ENCODE measurements at regions not wholly inside any gene's neighbourhood (a gene's known extent, or its start where the extent isn't known, plus 50 kb on each side); places are given as distances from the start of the nearest gene placed in this dataset.

DNA sequence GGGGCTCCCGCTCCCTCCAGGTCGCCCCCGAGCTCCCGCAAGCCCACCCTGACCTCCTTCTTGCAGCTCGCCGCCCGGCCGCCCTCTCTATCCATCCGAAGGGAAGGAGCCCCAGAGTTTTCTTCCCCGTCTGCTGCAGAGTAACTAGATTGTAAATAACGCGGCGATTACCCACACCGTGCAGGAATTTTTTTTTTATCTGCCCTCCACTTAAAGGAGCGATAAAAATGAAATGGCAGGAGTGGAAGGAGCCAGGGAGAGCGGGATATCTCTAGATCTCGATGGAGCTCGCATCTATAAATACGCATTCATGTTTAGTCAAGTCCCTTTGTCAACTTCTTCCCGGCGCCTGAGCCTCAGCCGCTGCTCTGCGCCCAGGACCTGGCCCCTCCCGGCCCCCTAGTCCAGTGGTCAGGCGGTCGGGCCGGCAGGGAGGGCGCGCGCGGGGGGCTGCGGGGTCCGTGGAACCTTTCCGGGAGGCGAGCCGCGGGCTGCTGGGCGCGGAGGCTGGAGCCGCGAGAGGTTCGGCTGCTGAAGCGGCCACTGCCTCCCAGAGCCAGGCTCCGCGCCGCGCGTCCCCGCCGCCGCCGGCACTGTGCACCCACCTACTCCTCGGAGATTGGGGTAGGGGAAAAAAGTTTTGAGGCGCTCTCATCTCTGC, 386.0 kb downstream of the BCAT1 start:
- ChIA-PET CTCF (no interaction called here), POLR2A (ENCODE audit: low non-redundant PET) (no interaction called here)
- no peak overlapping the region for H3K27ac ChIP-seq
- TF ChIP-seq, protein P1, sequence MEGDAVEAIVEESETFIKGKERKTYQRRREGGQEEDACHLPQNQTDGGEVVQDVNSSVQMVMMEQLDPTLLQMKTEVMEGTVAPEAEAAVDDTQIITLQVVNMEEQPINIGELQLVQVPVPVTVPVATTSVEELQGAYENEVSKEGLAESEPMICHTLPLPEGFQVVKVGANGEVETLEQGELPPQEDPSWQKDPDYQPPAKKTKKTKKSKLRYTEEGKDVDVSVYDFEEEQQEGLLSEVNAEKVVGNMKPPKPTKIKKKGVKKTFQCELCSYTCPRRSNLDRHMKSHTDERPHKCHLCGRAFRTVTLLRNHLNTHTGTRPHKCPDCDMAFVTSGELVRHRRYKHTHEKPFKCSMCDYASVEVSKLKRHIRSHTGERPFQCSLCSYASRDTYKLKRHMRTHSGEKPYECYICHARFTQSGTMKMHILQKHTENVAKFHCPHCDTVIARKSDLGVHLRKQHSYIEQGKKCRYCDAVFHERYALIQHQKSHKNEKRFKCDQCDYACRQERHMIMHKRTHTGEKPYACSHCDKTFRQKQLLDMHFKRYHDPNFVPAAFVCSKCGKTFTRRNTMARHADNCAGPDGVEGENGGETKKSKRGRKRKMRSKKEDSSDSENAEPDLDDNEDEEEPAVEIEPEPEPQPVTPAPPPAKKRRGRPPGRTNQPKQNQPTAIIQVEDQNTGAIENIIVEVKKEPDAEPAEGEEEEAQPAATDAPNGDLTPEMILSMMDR (conservative IDR thresholded peaks at IDR 0.05; ENCODE audit: low read depth), result no peak
- DNase-seq (ENCODE audit: low spot score), result no peak

DNA sequence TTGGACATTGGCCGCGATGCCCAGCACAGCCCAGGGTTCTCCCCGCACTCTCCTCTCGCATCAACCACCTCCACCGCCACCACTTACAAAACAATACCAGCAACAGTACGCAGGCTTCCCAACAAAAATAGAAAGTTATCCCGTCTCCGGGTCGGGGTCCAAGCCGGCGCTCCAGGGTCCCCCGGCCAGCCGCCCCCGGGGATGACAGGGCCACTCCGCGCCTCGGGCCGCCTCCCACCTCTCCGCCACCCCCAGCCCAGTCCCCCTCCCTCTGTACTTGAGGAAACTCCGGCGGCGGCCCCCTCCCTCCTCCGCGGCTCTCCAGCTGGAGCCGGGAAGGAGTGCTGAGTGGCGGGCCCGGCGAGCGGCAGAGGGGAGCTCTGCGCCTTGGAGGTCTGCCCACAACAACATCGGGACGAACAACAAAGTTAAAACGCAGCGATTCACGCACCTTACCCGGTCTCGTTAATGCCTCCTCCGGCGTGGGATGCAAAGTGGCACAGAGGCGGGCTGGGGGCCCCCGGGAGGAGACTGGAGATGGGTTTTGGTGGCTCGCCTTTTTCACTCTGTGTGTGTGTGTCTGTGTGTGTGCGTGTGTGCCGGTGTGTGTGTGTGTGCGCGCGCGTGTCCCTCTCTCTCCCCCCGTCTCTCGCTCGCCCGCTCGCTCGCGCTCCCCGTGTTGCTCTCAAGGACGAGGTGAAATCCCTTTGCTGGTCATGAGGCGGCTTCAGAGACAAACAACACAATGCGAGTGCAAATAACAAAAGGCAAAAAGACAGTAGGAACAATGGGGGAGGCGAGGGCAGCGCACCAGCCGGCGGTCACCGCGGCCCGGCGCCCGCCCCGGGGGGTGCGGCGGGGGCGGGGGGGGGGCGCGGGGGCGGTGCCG, 386.8 kb downstream of the BCAT1 start:
- CTCF ChIA-PET, result interaction anchor here (0.7 to 0.8 kb wide), 2 partner anchors 158 to 293 kb away, joined by 3 to 4 read pairs; no protein-coding TSS in a partner anchor
- TF ChIP-seq, protein P1 (conservative IDR thresholded peaks at IDR 0.05; ENCODE audit: low read depth), result no peak
- POLR2A ChIA-PET (ENCODE audit: low non-redundant PET), result no interaction called here
- DNase-seq (ENCODE audit: low spot score), result no peak
- no peak overlapping the region for H3K27ac ChIP-seq

DNA sequence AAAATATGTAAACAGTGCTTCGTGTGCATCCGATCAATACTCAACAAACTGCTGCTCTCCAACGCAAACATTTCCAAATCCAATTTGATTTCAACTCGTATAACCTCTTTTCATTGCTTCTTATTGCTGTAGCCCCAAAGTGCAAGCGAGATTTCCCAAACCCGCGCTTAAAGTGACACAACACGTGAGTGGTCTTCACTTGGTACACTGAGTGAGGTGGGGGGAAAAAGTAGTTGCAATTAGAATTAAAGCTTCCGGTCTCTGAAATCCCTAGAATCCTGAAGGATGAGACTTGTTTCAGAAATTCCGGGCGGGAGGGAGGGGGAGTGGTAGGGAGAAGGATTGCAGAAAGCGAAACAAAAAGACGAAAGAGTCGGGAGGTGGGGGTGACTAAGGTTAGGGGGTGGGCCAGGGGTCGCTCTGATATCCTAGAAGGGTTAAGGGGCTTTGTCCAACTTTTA, 387.5 kb downstream of the BCAT1 start:
- POLR2A ChIA-PET (ENCODE audit: low non-redundant PET), result no interaction called here
- DNase-seq (ENCODE audit: low spot score), result no peak
- TF ChIP-seq, protein P1 (conservative IDR thresholded peaks at IDR 0.05; ENCODE audit: low read depth), result no peak
- CTCF ChIA-PET, result interaction anchor here (0.6 to 0.7 kb wide), 2 partner anchors 71 to 292 kb away, joined by 4 read pairs; no protein-coding TSS in a partner anchor
- H3K27ac ChIP-seq, result no peak overlapping the region

DNA sequence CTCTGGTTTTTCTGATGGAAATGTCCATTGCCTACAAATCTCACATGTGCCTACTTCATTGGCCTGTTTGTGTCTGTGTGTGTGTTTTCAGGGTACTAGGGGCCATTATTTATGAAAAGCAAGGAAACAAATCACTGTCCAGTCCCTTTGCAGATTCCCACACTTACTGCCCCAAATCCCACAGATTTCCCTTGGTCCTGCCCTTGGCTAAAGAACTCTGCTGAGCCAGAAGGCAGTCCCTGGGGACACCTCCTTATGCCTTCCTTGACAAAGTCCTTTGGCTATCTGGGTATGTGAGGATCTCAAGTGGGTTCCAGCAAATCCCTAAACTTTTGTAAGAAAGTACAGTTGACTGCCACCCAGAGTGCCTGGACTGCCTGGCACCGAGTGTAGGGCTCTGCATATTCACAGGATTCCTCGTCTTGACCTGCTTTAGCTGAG, 388.1 kb downstream of the BCAT1 start:
- ChIA-PET CTCF (interaction anchor here (0.6 kb wide), 1 partner anchor 70 kb away, joined by 4 read pairs; no protein-coding TSS in a partner anchor), POLR2A (ENCODE audit: low non-redundant PET) (no interaction called here)
- TF ChIP-seq, protein P1 (conservative IDR thresholded peaks at IDR 0.05; ENCODE audit: low read depth), result no peak
- DNase-seq (ENCODE audit: low spot score), result no peak
- no peak overlapping the region for H3K27ac ChIP-seq

DNA sequence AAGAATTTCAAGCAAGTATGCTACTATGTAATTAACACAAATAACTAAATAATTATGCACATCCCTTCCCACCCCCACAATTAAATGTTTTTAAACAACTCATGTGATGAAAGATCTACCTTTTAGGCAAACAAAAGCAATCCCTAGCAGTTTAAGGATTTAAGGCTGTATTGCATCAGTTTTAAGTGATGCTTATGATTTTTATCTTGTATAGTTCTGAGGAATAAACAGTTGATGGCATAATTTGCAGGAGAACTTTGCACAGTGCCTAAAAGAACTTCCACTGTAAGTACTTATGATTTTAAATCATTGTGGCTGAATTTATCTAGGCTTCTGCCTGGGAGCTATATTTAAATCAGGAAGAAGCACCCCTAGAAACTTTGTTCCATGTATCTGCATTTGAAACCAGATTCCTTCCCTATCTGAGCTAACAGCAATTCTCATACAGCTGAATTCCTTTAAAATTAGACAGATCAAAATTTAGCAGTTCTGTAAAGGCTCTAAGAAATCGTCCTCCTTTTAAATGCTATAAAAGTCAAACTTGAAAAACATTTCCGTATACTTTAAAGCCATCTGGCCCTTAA, 388.6 kb downstream of the BCAT1 start:
- CTCF ChIA-PET, result no interaction called here
- DNase-seq (ENCODE audit: low spot score), result no peak
- TF ChIP-seq, protein P1 (conservative IDR thresholded peaks at IDR 0.05; ENCODE audit: low read depth), result no peak
- POLR2A ChIA-PET (ENCODE audit: low non-redundant PET), result no interaction called here
- no peak overlapping the region for H3K27ac ChIP-seq

DNA sequence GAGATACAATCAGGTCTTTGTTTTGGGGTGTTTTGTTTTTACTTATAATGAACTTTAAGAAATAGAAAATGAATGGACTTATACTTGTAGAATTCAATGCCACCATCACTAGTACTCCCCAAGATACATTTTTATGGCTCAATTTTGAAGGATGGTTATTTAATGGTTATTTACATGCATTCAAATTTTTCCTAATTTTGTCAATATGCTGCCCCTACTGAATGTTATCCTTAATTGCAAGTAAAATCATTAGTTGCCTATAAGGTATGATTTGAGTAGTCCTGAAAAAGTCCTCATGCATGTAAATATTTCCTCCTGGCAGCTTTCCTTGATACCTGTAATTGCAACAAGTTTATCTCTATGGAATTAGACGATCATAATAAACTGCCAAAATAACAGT, 391.2 kb downstream of the BCAT1 start:
- TF ChIP-seq, protein P1 (conservative IDR thresholded peaks at IDR 0.05; ENCODE audit: low read depth), result no peak
- H3K27ac ChIP-seq, result no peak overlapping the region
- POLR2A ChIA-PET (ENCODE audit: low non-redundant PET), result no interaction called here
- DNase-seq (ENCODE audit: low spot score), result no peak
- CTCF ChIA-PET, result no interaction called here
